Fibroblast of skin of scalp (primary cell): ENCODE measurements at regions not wholly inside any gene's neighbourhood (a gene's known extent, or its start where the extent isn't known, plus 50 kb on each side); places are given as distances from the start of the nearest gene placed in this dataset.
A peak's percentile ranks its signal among the peaks of the same experiment; 100 is the strongest.

Experiments used
- DNase-seq: peaks from one replicate; pipeline ENCODE4 v3.0.0-alpha.2; 2013

- DNase-seq = no peak
Measured at GRCh38 chr5:84685121-84685894, 300.6 kb upstream of the EDIL3 start.

- no peak for DNase-seq
Measured at GRCh38 chr5:84683594-84683993, 298.9 kb upstream of the EDIL3 start.

DNA sequence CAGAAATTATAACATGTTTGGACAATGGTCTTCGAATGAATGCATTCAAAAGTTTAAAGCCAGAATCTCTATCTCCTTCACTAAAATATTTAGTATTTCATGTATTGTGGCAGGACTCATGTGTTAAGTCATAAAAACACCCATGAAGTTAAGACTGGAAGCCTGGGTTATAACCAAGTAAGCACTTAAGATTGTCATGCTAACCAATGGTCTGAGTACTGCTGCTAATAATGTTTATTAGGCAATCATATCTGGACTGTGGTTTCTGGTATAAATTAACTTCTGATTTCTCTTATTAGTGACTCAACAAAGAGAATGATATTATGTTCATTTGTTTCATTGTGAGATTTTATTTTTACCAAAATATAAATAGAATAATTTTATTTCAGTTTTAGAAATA, 297.9 kb upstream of the EDIL3 start:
- peak; percentile 14 for DNase-seq

- no peak for DNase-seq
Measured at GRCh38 chr5:84680908-84681307, 296.2 kb upstream of the EDIL3 start.

GRCh38 chr5:84673785-84674184, 289.1 kb upstream of the EDIL3 start:
- no peak for DNase-seq

DNA sequence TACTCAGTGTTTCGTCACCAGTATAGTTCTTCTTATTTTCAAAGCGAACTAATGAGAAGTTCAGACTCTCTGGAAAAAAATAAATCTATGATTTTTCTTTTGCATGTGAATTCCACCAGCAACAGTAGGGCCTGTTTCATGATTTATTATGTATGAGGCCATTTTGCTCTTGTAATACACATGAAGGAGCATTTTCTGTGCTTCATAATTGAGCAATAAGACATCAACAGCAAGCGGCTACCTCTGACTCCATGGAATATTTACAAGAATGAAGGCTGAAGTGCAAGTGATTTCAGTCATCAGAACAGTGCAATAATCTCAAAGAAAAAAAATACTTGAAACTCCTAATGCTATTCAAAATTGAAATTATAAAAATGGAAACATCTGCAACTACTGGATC, 282.9 kb upstream of the EDIL3 start:
- no peak for DNase-seq

- DNase-seq = no peak
Measured at GRCh38 chr5:84650429-84650828, 265.7 kb upstream of the EDIL3 start.

DNA sequence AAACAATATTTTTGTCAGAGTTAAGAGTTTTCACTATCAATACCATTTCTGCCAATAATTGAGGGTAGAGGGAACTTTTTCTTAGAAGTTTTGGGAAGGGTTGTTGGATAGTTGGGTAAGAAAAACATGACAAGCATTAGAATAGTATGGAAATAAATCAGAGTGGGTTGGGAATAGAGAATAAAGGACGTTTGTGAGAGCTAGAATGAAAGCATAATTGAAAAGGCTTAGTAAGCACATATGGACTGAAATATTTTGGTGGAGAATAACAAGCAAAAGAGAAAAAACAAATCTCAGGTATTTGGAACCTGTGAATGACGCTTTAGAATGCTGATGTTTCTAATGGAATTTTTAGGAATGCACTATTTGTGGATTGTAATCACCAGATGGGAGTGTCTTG, 262.9 kb upstream of the EDIL3 start:
- no peak for DNase-seq

DNA sequence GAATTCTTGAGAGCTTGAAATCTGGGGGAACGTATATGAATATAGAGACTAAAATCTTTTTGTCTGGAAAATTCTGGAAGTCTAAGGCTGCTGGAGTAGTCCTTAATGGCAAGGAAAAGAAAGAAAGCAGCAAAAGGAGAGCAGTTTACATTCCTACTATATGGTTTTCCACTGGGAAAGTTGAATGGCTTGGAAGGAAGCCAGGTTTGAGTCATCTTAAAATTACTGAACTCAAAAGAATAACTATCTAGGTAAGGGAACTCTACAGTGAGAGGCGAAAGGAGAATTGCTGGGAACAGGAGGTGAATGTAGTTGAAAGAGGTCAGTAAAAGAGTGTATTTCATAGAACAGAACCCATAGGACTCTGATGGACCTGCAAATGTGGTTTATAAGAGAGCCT, 258.1 kb upstream of the EDIL3 start:
- DNase-seq = peak; percentile 66

DNA sequence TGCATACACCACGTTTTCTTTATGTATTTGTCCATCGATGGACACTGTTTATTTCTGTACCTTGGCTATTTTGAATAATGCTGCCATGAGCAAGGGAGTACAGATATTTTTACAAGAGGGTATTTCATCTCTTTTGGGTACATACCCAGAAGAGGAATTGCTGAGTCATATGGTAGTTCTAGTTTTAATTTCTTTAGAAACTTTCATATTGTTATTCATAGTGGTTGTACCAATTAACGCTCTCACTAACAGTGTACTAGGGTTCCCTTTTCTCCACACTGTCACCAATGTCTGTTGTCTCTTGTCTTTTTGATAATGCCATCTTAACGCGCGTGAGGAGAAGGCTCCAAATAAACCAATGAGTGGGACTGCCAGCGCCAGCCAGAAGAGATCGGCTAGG, 257.6 kb upstream of the EDIL3 start:
- DNase-seq = no peak

- DNase-seq = no peak
Measured at GRCh38 chr5:84637662-84638375, 253.1 kb upstream of the EDIL3 start.

DNA sequence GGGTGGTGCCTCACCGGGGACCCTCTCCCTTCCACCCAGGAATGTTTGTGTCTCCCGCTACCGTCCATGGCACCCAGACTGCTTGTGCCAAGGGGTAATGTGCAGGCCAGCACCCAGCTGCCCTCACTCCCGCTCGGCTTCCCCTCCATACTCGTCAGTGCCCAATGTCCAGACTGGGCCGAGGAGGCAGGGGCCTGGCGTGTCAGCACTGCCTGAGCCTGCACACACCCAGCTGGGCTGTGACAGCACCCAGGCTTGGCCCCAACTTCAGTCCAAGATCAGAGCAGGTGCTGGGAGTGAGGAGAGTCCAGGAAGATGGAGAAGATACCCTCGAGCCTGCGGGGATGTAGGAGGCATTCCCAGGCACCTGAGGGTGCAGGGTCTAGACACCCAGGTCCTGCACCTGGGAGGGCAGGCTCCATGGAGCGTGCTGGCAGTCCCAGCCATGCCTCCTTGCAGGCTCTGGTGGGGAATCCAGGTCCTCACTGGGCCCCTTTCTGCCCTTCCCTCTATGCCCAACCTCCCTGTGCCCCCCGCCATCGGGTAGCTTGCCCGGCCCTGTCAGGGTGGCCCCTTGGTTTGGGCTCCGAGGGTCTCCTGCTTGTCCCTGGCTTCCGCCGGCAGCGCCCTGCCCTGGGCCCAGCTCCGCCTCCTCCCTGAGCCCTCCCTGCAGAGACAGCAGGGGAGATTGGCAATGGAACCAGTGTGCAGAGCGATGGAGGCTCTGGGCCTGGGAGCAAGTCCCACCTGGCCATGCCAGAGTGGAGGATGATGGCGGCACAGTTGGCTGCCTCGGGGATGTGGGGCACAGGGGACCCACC, 250.8 kb upstream of the EDIL3 start:
- no peak for DNase-seq

- DNase-seq = peak; percentile 3
Measured at GRCh38 chr5:84634256-84634655, 249.6 kb upstream of the EDIL3 start.

- no peak for DNase-seq
Measured at GRCh38 chr5:84632418-84632817, 247.7 kb upstream of the EDIL3 start.

- no peak for DNase-seq
Measured at GRCh38 chr5:84628918-84629317, 244.2 kb upstream of the EDIL3 start.

DNA sequence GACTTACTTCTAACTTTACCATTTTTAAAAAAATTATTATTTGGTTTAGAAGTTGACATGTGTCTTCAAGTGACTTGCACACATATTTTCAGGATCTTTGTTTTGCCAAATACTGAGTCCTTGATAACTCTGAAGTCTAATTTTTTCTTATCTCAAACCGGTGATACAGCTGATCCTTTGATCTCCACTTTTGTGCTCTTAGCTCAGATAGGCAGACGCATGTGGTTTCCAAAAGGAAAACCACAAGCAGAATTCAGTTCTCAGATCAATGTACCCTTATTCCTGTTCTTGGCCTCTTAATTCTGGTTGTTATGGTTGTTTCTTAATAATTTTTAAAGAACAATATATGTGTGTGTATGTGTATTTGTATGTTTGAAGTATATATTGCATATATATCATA, 238.3 kb upstream of the EDIL3 start:
- no peak for DNase-seq

GRCh38 chr5:84622461-84622860, 237.8 kb upstream of the EDIL3 start:
- no peak for DNase-seq

DNA sequence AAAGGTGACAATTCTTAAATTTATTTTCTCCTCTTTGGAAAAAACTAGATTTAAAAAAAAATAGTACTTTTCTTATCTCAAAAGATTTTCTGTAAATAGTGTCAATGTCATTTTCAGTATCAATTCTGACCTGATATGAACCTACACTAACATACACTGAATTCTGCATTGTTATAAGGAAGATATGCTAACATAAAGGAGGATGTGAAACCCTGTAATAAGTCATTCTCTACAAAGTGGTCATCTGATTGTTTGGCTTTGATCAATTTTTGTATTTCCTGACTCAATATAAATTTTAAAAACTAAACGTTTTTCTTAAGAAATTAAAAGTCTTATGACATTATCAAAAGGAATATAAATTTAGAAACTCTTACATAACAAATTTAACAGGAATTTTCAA, 233.6 kb upstream of the EDIL3 start:
- no peak for DNase-seq

DNA sequence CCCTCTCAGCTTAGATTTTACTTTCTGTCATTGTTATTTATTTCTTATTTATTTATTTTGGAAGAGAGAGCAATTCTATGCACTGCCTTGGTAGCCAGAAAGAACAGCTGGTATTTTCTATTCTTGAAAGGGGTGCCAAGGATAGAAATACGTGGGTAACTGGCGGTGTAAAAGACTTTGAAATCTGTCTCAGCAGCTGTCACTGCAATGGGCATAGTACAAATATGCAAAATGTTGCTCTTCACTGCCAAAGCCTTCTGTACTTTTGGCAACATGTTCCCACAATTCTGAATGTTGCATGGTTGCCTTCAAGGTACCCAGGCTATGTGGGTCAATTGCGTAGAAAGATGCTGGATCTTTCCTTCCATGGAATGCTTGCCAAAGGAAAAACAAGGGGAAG, 230.2 kb upstream of the EDIL3 start:
- no peak for DNase-seq

- no peak for DNase-seq
Measured at GRCh38 chr5:84606784-84607183, 222.1 kb upstream of the EDIL3 start.

DNA sequence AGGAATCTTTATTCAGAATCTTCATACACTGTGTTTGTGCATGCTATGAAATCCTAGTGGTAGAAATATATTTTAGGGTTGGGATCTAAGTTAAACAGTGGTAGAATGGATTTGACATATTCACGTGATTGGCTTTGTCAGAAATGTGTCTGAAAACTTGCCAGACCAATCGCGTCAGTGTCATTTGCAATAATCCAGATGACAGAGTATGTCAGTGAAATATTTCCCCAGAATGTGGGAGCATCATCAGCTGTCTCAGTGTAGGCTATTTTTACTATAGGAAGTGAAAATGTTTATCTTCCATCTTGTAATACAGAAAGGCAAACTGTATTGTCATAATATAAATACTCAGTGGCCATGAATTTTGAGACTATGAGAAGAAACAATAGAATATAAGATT, 220.6 kb upstream of the EDIL3 start:
- peak; percentile 22 for DNase-seq

- DNase-seq = peak; percentile 94
Measured at GRCh38 chr5:84603568-84604185, 219.0 kb upstream of the EDIL3 start.

DNA sequence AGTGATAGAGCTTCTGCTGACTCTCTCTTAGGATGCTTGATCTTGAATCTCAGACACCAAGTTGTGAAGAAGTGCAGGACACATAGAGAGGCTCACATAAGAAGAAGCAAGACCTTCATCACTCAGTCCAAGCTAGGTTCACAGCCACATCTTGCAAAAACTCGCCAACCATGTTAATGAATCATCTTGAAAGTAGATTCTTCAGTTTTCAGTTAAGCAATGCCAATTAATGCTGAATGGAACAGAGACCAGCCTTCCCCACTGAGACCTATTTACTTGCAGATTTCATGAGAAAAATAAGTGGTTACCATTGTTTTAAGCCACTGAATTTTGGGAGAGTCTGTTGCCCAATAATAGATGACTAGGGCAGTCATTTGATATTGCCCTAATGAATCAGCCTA, 217.7 kb upstream of the EDIL3 start:
- DNase-seq = no peak
